Coronary artery (tissue), 2 donors: ENCODE measurements at regions not wholly inside any gene's neighbourhood (a gene's known extent, or its start where the extent isn't known, plus 50 kb on each side); places are given as distances from the start of the nearest gene placed in this dataset.

Source experiments
- DNase-seq: peaks from one replicate; pipeline ENCODE4 v3.0.0-alpha.2; 2017; ENCODE audit warnings: low spot score
- H3K27ac ChIP-seq, 2 donors: fragments of 200-600 bp; sonication (generic); one replicate each; pipeline ENCODE4 v1.5.1; 2016 to 2019
- H3K4me3 ChIP-seq: fragments of 200-600 bp; sonication (generic); 2 replicates; pipeline ENCODE4 v1.5.1; 2016; ENCODE audit warnings: mild to moderate bottlenecking, moderate library complexity
- TF ChIP-seq, protein P1 (sequence below): fragments of 200-600 bp; sonication (generic); IDR thresholded peaks from one replicate; pipeline ENCODE4 v1.5.1; 2019; ENCODE audit warnings: antibody characterized with exemption

DNA sequence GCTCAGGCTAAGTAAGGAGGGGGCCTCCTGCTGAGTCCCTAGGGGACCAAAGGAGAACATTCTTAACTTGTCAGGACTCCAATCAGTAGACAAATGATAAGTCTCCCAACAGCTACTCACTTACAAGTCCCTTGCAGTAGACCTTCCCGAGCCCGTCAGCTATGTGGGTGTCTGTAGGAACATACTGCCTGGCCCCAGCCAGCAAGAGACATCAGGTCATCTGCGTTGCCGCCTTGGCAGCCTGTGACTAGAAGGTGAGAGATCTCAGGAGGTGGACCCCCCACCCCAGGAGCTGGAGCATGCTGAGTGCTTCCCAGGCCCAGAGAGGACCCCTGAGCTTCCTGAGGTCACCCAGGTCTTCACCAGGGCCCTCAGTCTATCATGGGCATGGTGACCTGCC lies 250.5 kb downstream of the C1orf94 start:
- TF ChIP-seq, protein P1, sequence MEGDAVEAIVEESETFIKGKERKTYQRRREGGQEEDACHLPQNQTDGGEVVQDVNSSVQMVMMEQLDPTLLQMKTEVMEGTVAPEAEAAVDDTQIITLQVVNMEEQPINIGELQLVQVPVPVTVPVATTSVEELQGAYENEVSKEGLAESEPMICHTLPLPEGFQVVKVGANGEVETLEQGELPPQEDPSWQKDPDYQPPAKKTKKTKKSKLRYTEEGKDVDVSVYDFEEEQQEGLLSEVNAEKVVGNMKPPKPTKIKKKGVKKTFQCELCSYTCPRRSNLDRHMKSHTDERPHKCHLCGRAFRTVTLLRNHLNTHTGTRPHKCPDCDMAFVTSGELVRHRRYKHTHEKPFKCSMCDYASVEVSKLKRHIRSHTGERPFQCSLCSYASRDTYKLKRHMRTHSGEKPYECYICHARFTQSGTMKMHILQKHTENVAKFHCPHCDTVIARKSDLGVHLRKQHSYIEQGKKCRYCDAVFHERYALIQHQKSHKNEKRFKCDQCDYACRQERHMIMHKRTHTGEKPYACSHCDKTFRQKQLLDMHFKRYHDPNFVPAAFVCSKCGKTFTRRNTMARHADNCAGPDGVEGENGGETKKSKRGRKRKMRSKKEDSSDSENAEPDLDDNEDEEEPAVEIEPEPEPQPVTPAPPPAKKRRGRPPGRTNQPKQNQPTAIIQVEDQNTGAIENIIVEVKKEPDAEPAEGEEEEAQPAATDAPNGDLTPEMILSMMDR: no peak
- H3K4me3 ChIP-seq: no peak overlapping the region
- no peak for DNase-seq
- no peak overlapping the region for H3K27ac ChIP-seq

DNA sequence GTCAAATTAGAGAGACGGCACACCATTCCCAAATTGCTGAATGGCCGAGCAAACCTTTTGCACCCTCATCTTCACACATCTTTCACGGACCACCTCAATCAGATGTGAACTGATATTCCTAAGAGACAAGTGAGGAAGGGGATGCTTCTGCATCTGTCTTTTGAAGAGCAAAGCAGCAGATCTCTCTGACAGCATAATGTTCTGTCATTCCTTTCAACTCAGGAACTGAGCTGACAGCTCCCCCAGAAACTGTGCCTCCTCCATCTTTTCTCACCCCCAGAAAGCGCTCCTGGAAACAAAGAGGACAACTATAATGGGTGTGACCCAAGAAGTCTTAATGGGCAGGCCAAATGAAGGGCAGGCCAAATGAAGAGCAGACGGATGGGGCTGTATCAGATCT lies 256.4 kb downstream of the C1orf94 start:
- no peak for DNase-seq
- Histone ChIP-seq H3K27ac (no peak overlapping the region), H3K4me3 (no peak overlapping the region)
- TF ChIP-seq, protein P1: no peak

DNA sequence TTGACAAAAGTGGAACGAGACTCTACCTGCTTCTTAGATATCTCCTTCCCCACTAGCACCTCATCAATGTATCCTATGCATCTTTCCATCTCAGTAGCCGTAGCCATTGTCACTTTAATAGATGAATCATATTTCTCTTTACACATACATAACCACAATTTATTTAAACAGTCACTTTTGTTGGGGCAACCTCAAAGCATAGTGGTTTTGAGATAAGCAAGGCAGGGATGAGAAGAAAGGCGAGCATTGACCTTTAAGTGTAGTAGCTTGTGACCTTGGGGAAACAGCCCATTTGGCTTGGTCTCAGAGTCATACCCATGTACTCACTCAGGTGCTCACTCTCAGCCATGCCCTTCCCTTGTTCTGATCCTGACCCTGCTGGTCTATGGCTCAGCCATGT lies 260.1 kb downstream of the C1orf94 start:
- TF ChIP-seq, protein P1: no peak
- no peak for DNase-seq
- Histone ChIP-seq H3K27ac (no peak overlapping the region), H3K4me3 (no peak overlapping the region)

DNA sequence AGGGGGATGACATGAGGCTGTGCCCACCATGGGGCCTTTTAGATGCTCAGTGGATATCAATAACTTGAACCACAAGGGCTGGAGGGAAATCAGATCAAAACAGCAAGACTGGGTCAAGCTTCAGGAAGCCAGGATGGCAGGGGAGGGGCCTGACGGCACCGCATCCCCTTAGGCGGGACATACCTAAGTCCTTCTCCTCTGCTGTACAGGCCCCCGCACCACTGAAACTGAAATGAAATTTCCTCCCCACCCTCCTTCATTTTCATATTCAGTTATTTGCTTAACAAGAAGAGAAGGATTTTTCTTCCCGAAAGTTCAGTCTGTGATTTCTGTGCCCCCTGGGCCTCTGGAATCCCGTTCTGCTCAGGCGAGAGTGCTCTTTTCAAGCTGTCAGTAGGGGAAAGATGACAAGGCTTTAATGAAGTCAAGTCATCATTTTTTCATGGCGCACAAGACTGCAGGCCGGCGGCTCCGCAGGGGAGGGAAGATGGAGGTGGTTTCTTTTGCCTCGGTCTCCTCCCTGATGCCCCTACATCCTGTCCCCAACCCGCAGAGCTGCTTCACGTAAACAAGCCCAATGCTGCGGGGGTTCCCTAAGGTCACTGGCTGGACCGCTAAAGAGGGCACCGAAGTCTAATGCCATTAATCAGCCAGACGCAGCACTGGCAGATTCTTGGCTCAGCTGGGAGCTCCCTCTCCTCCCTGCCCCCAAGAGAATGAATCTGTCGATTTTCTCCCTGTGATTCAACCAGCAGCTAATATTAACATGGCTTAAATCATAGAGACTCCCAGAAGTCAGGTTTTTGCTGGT lies 264.8 kb downstream of the C1orf94 start:
- TF ChIP-seq, protein P1: no peak

DNA sequence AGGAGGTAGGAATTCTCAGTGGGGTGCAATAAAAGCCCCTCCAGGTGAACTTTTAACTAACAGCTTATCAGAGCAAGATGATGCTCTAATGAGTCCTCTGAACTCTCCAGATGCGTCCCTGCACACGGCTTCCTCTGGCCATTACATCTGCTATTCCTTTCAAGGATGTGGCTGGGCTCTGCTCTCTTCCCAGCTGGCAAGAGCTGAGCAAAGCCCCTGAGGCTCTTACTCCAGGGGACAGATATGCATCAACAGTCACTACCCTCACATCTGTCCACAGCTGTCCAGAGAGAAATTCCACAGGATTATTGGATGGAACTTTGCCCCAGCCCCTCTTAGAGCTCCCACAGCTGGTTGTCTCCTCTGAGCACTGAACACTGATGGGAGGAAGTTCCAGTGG lies 267.8 kb downstream of the C1orf94 start:
- DNase-seq: no peak
- no peak overlapping the region for H3K27ac ChIP-seq
- H3K4me3 ChIP-seq: no peak overlapping the region
- TF ChIP-seq, protein P1: no peak

More for the DNA sequence above, 264.8 kb downstream of the C1orf94 start:
- no peak overlapping the region for H3K4me3 ChIP-seq
- DNase-seq: no peak
- H3K27ac ChIP-seq: no peak overlapping the region

DNA sequence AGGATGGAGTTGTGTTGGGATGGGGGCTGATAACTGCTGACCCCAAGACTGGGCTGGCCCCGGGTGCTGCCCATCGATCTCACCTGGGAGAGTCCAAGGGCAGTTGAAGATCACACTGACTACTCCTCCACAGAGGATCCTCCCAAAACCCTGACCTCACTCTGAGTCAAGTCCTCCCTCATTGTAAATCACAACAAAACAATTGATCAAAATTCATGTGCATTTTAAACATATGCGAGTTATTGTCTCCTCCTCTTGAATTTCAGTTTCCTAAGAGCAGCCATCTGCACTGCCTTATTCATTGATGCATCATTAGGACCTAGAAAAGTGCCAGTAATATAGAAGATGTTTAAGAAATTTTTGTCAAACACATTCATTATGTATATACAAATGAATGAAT lies 273.6 kb downstream of the C1orf94 start:
- no peak overlapping the region for H3K27ac ChIP-seq
- H3K4me3 ChIP-seq: no peak overlapping the region
- DNase-seq: no peak
- TF ChIP-seq, protein P1: no peak

DNA sequence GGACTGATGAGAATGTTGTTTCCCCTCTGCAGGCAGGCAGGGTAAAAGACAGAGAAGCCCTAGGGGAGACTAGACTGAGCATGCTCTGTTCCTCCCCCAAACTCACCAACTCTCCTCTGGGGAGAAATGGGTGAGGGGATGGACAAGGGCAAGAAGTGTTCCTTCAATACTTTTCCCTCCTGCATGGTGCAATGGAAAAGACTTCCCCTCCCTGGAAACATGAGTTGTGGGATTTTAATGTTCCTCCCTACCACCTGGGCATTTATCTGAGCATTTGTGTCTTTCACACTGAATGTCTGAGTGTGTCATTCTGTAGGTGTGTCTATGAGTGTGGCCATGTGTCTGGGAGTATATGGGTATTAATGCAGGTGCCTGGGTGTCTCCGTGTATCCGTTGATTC lies 275.7 kb downstream of the C1orf94 start:
- no peak overlapping the region for H3K4me3 ChIP-seq
- TF ChIP-seq, protein P1: no peak
- no peak for DNase-seq
- no peak overlapping the region for H3K27ac ChIP-seq
